PC-3 (cell line): ENCODE measurements at regions not wholly inside any gene's neighbourhood (a gene's known extent, or its start where the extent isn't known, plus 50 kb on each side); places are given as distances from the start of the nearest gene placed in this dataset.
A peak's percentile ranks its signal among the peaks of the same experiment; 100 is the strongest.

Experiments used
- ATAC-seq: fragments of 200-7000 bp; cut with Tn5 transposase; 2 replicates; pipeline ENCODE4 v1.9.1; 2020; ENCODE audit warnings: mild to moderate bottlenecking, moderate library complexity
- BruUV-seq: library from RNA; stranded (reverse); fragments of 400-500 nt; replicated peaks from 2 replicates; lab custom pipeline; 2021; lab: Mats Ljungman, UMichigan
- CTCF ChIA-PET: fragments of 300-600 bp; sonication (Branson Sonifier 250); formaldehyde crosslinking; loops from one replicate; lab custom pipeline; 2022; ENCODE audit warnings: antibody characterized with exemption; lab: Charles Lee
- POLR2A ChIA-PET: fragments of 300-600 bp; sonication (Branson Sonifier 250); formaldehyde crosslinking; loops from one replicate; lab custom pipeline; 2022; ENCODE audit warnings: antibody characterized with exemption; ENCODE audit not compliant: unreplicated experiment; lab: Charles Lee
- DNase-seq: peaks from one replicate; pipeline ENCODE4 v3.0.0-alpha.2; 2015
- H2AFZ ChIP-seq: fragments of 300-600 bp; sonication (generic); 2 replicates; pipeline ENCODE4 v1.6.0; 2016; ENCODE audit warnings: antibody characterized with exemption, low read length
- H3F3A ChIP-seq: fragments of 300-600 bp; sonication (generic); one replicate; pipeline ENCODE4 v1.6.0; 2017; ENCODE audit warnings: antibody characterized with exemption, low read length, control low read depth, mild to moderate bottlenecking; ENCODE audit not compliant: unreplicated experiment
- H3K27ac ChIP-seq: fragments of 300-600 bp; sonication (generic); 2 replicates; pipeline ENCODE4 v1.5.1; 2016; ENCODE audit warnings: mild to moderate bottlenecking, low read length
- H3K27me3 ChIP-seq: fragments of 300-600 bp; sonication (generic); 2 replicates; pipeline ENCODE4 v1.6.1; 2016; ENCODE audit warnings: low read length, mixed read lengths
- H3K36me3 ChIP-seq: fragments of 300-600 bp; sonication (generic); 2 replicates; pipeline ENCODE4 v1.6.1; 2016; ENCODE audit warnings: low read depth, mixed run types, low read length, mixed read lengths
- H3K4me1 ChIP-seq: fragments of 300-600 bp; sonication (generic); 2 replicates; pipeline ENCODE4 v1.5.1; 2016; ENCODE audit warnings: low read length; ENCODE audit not compliant: insufficient read depth
- H3K4me2 ChIP-seq: fragments of 300-600 bp; sonication (generic); 2 replicates; pipeline ENCODE4 v1.6.0; 2016; ENCODE audit warnings: low read length
- H3K4me3 ChIP-seq: fragments of 300-600 bp; sonication (generic); 2 replicates; pipeline ENCODE4 v1.5.1; 2016; ENCODE audit warnings: mild to moderate bottlenecking, low read length, mixed read lengths
- H3K79me2 ChIP-seq: fragments of 300-600 bp; sonication (generic); 2 replicates; pipeline ENCODE4 v1.6.1; 2017; ENCODE audit warnings: low read length, mixed read lengths
- H3K9ac ChIP-seq: fragments of 300-600 bp; sonication (generic); 2 replicates; pipeline ENCODE4 v1.6.0; 2016; ENCODE audit warnings: mild to moderate bottlenecking, low read length
- H3K9me2 ChIP-seq: fragments of 300-600 bp; sonication (generic); replicated peaks from 2 replicates; pipeline ENCODE4 v1.6.1; 2016; ENCODE audit warnings: mixed run types, low read length, mixed read lengths
- H3K9me3 ChIP-seq: fragments of 300-600 bp; sonication (generic); 2 replicates; pipeline ENCODE4 v1.6.1; 2016; ENCODE audit warnings: low read length, mixed read lengths
- H4K20me1 ChIP-seq: fragments of 300-600 bp; sonication (generic); 2 replicates; pipeline ENCODE4 v1.6.1; 2016; ENCODE audit warnings: low read length, mixed read lengths
- CTCF ChIP-seq: fragments of 300-600 bp; sonication (generic); conservative IDR thresholded peaks from 2 replicates; pipeline ENCODE4 v1.5.1; 2017; ENCODE audit warnings: antibody characterized with exemption, low read depth, mild to moderate bottlenecking, low read length
- EZH2 ChIP-seq: fragments of 300-600 bp; sonication (generic); IDR thresholded peaks from one replicate; pipeline ENCODE4 v1.6.1; 2017; ENCODE audit warnings: antibody characterized with exemption, mild to moderate bottlenecking, low read length; ENCODE audit not compliant: unreplicated experiment
- EZH2phosphoT487 ChIP-seq: fragments of 300-600 bp; sonication (generic); IDR thresholded peaks from 2 replicates; pipeline ENCODE4 v1.6.1; 2018; ENCODE audit warnings: mild to moderate bottlenecking, antibody characterized with exemption, low read length, borderline replicate concordance
- intact Hi-C: fragments of 100-400 bp; cut with micrococcal nuclease; formaldehyde crosslinking; loops from 2 replicates; pipeline ENCODE4 v1.9.0; 2023

GRCh38 chrX:69033936-69034335 is 131.3 kb downstream of the PJA1 start:
- intact Hi-C loops, result loop anchor here (10.0 kb wide), 1 partner anchor 121 kb away; no protein-coding TSS in a partner anchor
- no peaks in the 10 kb centered on the region for H3K9me2 ChIP-seq
- peaks cover 33% of the 10 kb centered on the region for H3K4me1 ChIP-seq
- CTCF ChIA-PET, result no interaction called here
- POLR2A ChIA-PET, result interaction anchor here (3.6 kb wide), 1 partner anchor 206 kb away, joined by 45 read pairs; the partner anchor contains the start of gene EFNB1
- H3K4me3 ChIP-seq, result no peak overlapping the region
- H3K79me2 ChIP-seq, result no peaks in the 10 kb centered on the region
- ATAC-seq (no peak), DNase-seq (no peak)
- H3K27ac ChIP-seq, result no peak overlapping the region
- BruUV-seq, result no TSS peak
- no peaks in the 10 kb centered on the region for H4K20me1 ChIP-seq
- no peaks in the 10 kb centered on the region for H3K36me3 ChIP-seq
- no peak overlapping the region for H2AFZ ChIP-seq
- H3K9ac ChIP-seq, result no peak overlapping the region
- H3K4me2 ChIP-seq, result no peak overlapping the region
- no peaks in the 10 kb centered on the region for H3K9me3 ChIP-seq
- no peak for TF ChIP-seq CTCF
- no peak for TF ChIP-seq EZH2phosphoT487
- TF ChIP-seq EZH2, result no peak
- H3F3A ChIP-seq, result peaks cover 8% of the 10 kb centered on the region
- H3K27me3 ChIP-seq, result no peaks in the 10 kb centered on the region

GRCh38 chrX:69032601-69033000 is 132.7 kb downstream of the PJA1 start:
- H3K27ac ChIP-seq, result peak overlapping the region; percentile 95
- peak overlapping the region; percentile 60 for H3K4me2 ChIP-seq

More at GRCh38 chrX:69032601-69033000, 132.7 kb downstream of the PJA1 start:
- Histone ChIP-seq H3K4me3 (no peak overlapping the region), H3K79me2 (no peaks in the 10 kb centered on the region), H3K4me1 (peaks cover 46% of the 10 kb centered on the region), H3K36me3 (no peaks in the 10 kb centered on the region), H3K27me3 (no peaks in the 10 kb centered on the region), H3K9me2 (no peaks in the 10 kb centered on the region), H4K20me1 (no peaks in the 10 kb centered on the region), H3F3A (peaks cover 8% of the 10 kb centered on the region), H2AFZ (no peak overlapping the region), H3K9ac (peak overlapping the region; percentile 58), H3K9me3 (no peaks in the 10 kb centered on the region)
- intact Hi-C loops, result loop anchor here (1.0 to 10.0 kb wide), 3 partner anchors 122 to 204 kb away; no protein-coding TSS in a partner anchor
- DNase-seq, result peak; percentile 92
- peak; percentile 83 for ATAC-seq
- TF ChIP-seq EZH2phosphoT487, result no peak
- TF ChIP-seq EZH2, result no peak
- 0 out of 2 replicates have a peak, but pooled peaks have one; percentile 18 for TF ChIP-seq CTCF
- no TSS peak for BruUV-seq
- ChIA-PET POLR2A (interaction anchor here (0.5 to 3.6 kb wide), 4 partner anchors 64 to 1100 kb away, joined by 3 to 45 read pairs (median 3); partner anchors contain the start of genes EFNB1 and IGBP1), CTCF (interaction anchor here (0.7 to 1.3 kb wide), 4 partner anchors 19 to 205 kb away, joined by 3 to 14 read pairs (median 4); partner anchors contain the start of gene EFNB1)
